ENCODE measurements at regions not wholly inside any gene's neighbourhood (a gene's known extent, or its start where the extent isn't known, plus 50 kb on each side); places are given as distances from the start of the nearest gene placed in this dataset.
"Not testable (repeated sequence)": the region's sequence is repeated elsewhere in the genome, so short reads cannot be mapped to it uniquely, and the experiment has no call there.

DNA sequence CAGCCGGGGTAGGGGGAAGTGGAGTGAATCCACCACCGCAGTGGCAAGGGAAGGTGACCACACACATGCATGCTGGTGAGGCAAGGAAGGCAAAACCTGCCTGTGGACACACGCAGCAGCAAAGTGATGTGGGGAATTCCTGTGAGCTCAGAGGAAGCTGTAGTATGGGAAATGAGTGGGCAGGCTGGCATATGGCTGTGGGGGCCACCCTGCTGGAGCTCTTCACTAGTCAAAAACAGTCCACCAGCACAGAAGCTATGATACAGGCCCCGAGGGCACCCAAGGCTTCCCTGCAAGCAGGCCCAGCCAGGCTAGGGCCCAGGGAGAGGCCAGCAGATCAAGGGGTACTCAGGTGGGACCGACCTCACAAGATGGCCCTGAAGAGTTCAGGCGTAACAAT is 239.1 kb downstream of the CHM start:
- DNase-seq (ENCODE audit: low spot score), result no peak
- H3K36me3 ChIP-seq, result no peaks in the 10 kb centered on the region
- WGBS, result 60% methylated on average over 1 of the region's 6 CpGs
- H3K9me3 ChIP-seq, result no peaks in the 10 kb centered on the region
- H3K4me3 ChIP-seq, result no peak overlapping the region
- intact Hi-C loops (cut with DNase I), result no loop called here
- no peak overlapping the region for H3K27ac ChIP-seq
- TF ChIP-seq POLR2A (IDR thresholded peaks at IDR 0.05) (no peak), POLR2AphosphoS5 (IDR thresholded peaks at IDR 0.05) (no peak)
- TF ChIP-seq, protein P1, sequence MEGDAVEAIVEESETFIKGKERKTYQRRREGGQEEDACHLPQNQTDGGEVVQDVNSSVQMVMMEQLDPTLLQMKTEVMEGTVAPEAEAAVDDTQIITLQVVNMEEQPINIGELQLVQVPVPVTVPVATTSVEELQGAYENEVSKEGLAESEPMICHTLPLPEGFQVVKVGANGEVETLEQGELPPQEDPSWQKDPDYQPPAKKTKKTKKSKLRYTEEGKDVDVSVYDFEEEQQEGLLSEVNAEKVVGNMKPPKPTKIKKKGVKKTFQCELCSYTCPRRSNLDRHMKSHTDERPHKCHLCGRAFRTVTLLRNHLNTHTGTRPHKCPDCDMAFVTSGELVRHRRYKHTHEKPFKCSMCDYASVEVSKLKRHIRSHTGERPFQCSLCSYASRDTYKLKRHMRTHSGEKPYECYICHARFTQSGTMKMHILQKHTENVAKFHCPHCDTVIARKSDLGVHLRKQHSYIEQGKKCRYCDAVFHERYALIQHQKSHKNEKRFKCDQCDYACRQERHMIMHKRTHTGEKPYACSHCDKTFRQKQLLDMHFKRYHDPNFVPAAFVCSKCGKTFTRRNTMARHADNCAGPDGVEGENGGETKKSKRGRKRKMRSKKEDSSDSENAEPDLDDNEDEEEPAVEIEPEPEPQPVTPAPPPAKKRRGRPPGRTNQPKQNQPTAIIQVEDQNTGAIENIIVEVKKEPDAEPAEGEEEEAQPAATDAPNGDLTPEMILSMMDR (IDR thresholded peaks at IDR 0.05), result no peak
- no peaks in the 10 kb centered on the region for H3K27me3 ChIP-seq (replicated peaks; ENCODE audit: insufficient read depth)
- H3K4me1 ChIP-seq (replicated peaks), result no peaks in the 10 kb centered on the region

GRCh38 chrX:85772391-85772790 is 275.0 kb downstream of the CHM start:
- H3K9me3 ChIP-seq; intact Hi-C loops (cut with DNase I); H3K27ac ChIP-seq; H3K4me3 ChIP-seq; H3K4me1 ChIP-seq (replicated peaks); H3K36me3 ChIP-seq; DNase-seq (ENCODE audit: low spot score); H3K27me3 ChIP-seq (replicated peaks; ENCODE audit: insufficient read depth): not testable (repeated sequence)
- WGBS, result 90% methylated on average over 8 of the region's 8 CpGs

GRCh38 chrX:85765651-85766050 is 281.7 kb downstream of the CHM start:
- H3K4me1 ChIP-seq (replicated peaks), result no peaks in the 10 kb centered on the region
- 81% methylated on average over 3 of the region's 3 CpGs for WGBS

DNA sequence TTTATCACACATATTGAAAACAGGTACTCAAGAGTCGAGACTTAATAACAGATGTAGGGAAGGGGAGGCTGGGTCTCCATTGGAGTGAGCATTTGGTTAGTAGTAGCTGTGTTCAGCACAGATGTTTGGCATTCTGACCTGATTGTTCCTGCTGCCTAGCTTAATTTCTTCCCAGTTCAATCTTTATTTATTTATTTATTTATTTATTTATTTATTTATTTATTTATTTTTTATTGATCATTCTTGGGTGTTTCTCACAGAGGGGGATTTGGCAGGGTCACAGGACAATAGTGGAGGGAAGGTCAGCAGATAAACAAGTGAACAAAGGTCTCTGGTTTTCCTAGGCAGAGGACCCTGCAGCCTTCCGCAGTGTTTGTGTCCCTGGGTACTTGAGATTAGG is 324.3 kb downstream of the CHM start:
- H3K36me3 ChIP-seq; intact Hi-C loops (cut with DNase I); H3K27me3 ChIP-seq (replicated peaks; ENCODE audit: insufficient read depth); H3K4me3 ChIP-seq; DNase-seq (ENCODE audit: low spot score); H3K4me1 ChIP-seq (replicated peaks); H3K27ac ChIP-seq; H3K9me3 ChIP-seq: not testable (repeated sequence)
- 60% methylated on average over 1 of the region's 2 CpGs for WGBS

More at GRCh38 chrX:85765651-85766050, 281.7 kb downstream of the CHM start:
- Histone ChIP-seq H3K27ac (no peak overlapping the region), H3K4me3 (no peak overlapping the region), H3K9me3 (no peaks in the 10 kb centered on the region), H3K36me3 (no peaks in the 10 kb centered on the region), H3K27me3 (replicated peaks; ENCODE audit: insufficient read depth) (no peaks in the 10 kb centered on the region)
- no peak for DNase-seq (ENCODE audit: low spot score)
- TF ChIP-seq, protein P1 (IDR thresholded peaks at IDR 0.05), result no peak
- TF ChIP-seq POLR2AphosphoS5 (IDR thresholded peaks at IDR 0.05) (no peak), POLR2A (IDR thresholded peaks at IDR 0.05) (no peak)
- intact Hi-C loops (cut with DNase I), result no loop called here

DNA sequence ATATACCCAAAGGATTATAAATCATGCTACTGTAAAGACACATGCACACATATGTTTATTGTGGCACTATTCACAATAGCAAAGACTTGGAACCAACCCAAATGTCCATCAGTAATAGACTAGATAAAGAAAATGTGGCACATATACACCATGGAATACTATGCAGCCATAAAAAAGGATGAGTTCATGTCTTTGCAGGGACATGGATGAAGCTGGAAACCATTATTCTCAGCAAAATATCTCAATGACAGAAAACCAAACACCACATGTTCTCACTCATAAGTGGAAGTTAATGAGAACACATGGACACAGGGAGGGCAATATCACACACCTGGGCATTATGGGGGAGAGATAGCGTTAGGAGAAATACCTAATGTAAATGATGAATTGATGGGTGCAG is 323.8 kb upstream of the POF1B start:
- H3K36me3 ChIP-seq; H3K9me3 ChIP-seq; DNase-seq (ENCODE audit: low spot score); H3K27ac ChIP-seq; H3K4me3 ChIP-seq; H3K27me3 ChIP-seq (replicated peaks; ENCODE audit: insufficient read depth); intact Hi-C loops (cut with DNase I); H3K4me1 ChIP-seq (replicated peaks): not testable (repeated sequence)
- WGBS, result 100% methylated on average over 1 of the region's 1 CpG

GRCh38 chrX:85698921-85699320 is 319.5 kb upstream of the POF1B start:
- H3K27me3 ChIP-seq (replicated peaks; ENCODE audit: insufficient read depth), result no peaks in the 10 kb centered on the region
- intact Hi-C loops (cut with DNase I), result no loop called here
- no peak overlapping the region for H3K27ac ChIP-seq
- H3K9me3 ChIP-seq, result no peaks in the 10 kb centered on the region
- no peak for DNase-seq (ENCODE audit: low spot score)
- H3K4me3 ChIP-seq, result no peak overlapping the region
- 51% methylated on average over 4 of the region's 5 CpGs for WGBS
- H3K36me3 ChIP-seq, result no peaks in the 10 kb centered on the region
- TF ChIP-seq, protein P1 (IDR thresholded peaks at IDR 0.05), result no peak
- TF ChIP-seq POLR2AphosphoS5 (IDR thresholded peaks at IDR 0.05), result no peak
- no peak for TF ChIP-seq POLR2A (IDR thresholded peaks at IDR 0.05)
- H3K4me1 ChIP-seq (replicated peaks), result no peaks in the 10 kb centered on the region

All from prostate gland (tissue), 2 donors.